ENCODE measurements at regions not wholly inside any gene's neighbourhood (a gene's known extent, or its start where the extent isn't known, plus 50 kb on each side); places are given as distances from the start of the nearest gene placed in this dataset.

GRCh38 chr13:76094645-76095044, 458.5 kb downstream of the LMO7 start:
- Histone ChIP-seq H3K4me1 (no peaks in the 10 kb centered on the region), H3K27me3 (no peaks in the 10 kb centered on the region), H3K9me3 (no peaks in the 10 kb centered on the region), H3K4me3 (ENCODE audit: low read depth, low read length) (no peak overlapping the region), H3K36me3 (no peaks in the 10 kb centered on the region)
- no peak for DNase-seq
- no peak for TF ChIP-seq CTCF (IDR thresholded peaks at IDR 0.05; ENCODE audit: low read depth, low read length)

GRCh38 chr13:76091076-76091475, 454.9 kb downstream of the LMO7 start:
- TF ChIP-seq CTCF (IDR thresholded peaks at IDR 0.05; ENCODE audit: low read depth, low read length) = no peak

GRCh38 chr13:76086729-76087128, 450.6 kb downstream of the LMO7 start:
- no peak for TF ChIP-seq CTCF (IDR thresholded peaks at IDR 0.05; ENCODE audit: low read depth, low read length)
- Histone ChIP-seq H3K4me1 (no peaks in the 10 kb centered on the region), H3K4me3 (ENCODE audit: low read depth, low read length) (no peak overlapping the region), H3K27me3 (no peaks in the 10 kb centered on the region), H3K9me3 (0 out of 2 replicates have a peak, but pooled peaks cover 4% of the 10 kb centered on the region), H3K36me3 (no peaks in the 10 kb centered on the region)
- DNase-seq = no peak

More at GRCh38 chr13:76091076-76091475, 454.9 kb downstream of the LMO7 start:
- DNase-seq = no peak
- H3K4me1 ChIP-seq = no peaks in the 10 kb centered on the region
- H3K36me3 ChIP-seq = no peaks in the 10 kb centered on the region
- 0 out of 2 replicates have a peak, but pooled peaks cover 4% of the 10 kb centered on the region for H3K9me3 ChIP-seq
- no peaks in the 10 kb centered on the region for H3K27me3 ChIP-seq
- no peak overlapping the region for H3K4me3 ChIP-seq (ENCODE audit: low read depth, low read length)

GRCh38 chr13:76067850-76068249, 431.7 kb downstream of the LMO7 start:
- H3K9me3 ChIP-seq = no peaks in the 10 kb centered on the region
- no peaks in the 10 kb centered on the region for H3K36me3 ChIP-seq
- H3K27me3 ChIP-seq = no peaks in the 10 kb centered on the region
- no peak overlapping the region for H3K4me3 ChIP-seq (ENCODE audit: low read depth, low read length)
- H3K4me1 ChIP-seq = no peaks in the 10 kb centered on the region
- DNase-seq = no peak
- TF ChIP-seq CTCF (IDR thresholded peaks at IDR 0.05; ENCODE audit: low read depth, low read length) = no peak

- Histone ChIP-seq H3K4me3 (ENCODE audit: low read depth, low read length) (no peak overlapping the region), H3K27me3 (no peaks in the 10 kb centered on the region), H3K9me3 (no peaks in the 10 kb centered on the region), H3K4me1 (no peaks in the 10 kb centered on the region), H3K36me3 (no peaks in the 10 kb centered on the region)
- DNase-seq = no peak
- no peak for TF ChIP-seq CTCF (IDR thresholded peaks at IDR 0.05; ENCODE audit: low read depth, low read length)
These were observed 417.1 kb downstream of the LMO7 start for GRCh38 chr13:76053181-76053580.

- no peaks in the 10 kb centered on the region for H3K4me1 ChIP-seq
- no peak for DNase-seq
- no peaks in the 10 kb centered on the region for H3K36me3 ChIP-seq
- no peak overlapping the region for H3K4me3 ChIP-seq (ENCODE audit: low read depth, low read length)
- H3K27me3 ChIP-seq = no peaks in the 10 kb centered on the region
- H3K9me3 ChIP-seq = no peaks in the 10 kb centered on the region
- TF ChIP-seq CTCF (IDR thresholded peaks at IDR 0.05; ENCODE audit: low read depth, low read length) = no peak
These were observed 413.2 kb downstream of the LMO7 start for GRCh38 chr13:76049376-76049746.
